ENCODE measurements at regions not wholly inside any gene's neighbourhood (a gene's known extent, or its start where the extent isn't known, plus 50 kb on each side); places are given as distances from the start of the nearest gene placed in this dataset.

- H2BK5ac ChIP-seq (ENCODE audit: low read depth, low read length, poor library complexity, severe bottlenecking), result no peak overlapping the region
- H3K4me3 ChIP-seq (ENCODE audit: insufficient read depth, low read depth, low read length), result no peak overlapping the region
- H3K9me3 ChIP-seq (ENCODE audit: control insufficient read depth, insufficient read depth, low read length), result no peaks in the 10 kb centered on the region
- DNase-seq (no peak), ATAC-seq (ENCODE audit: low read depth) (no peak)
- in situ Hi-C loops (cut with MboI; ENCODE audit: low sequenced_read_pairs) (no loop called here), intact Hi-C loops (cut with micrococcal nuclease) (no loop called here), dilution Hi-C loops (cut with HindIII; ENCODE audit: low sequenced_read_pairs, unreplicated experiment) (no loop called here)
- H3K36me3 ChIP-seq (ENCODE audit: control insufficient read depth, insufficient read depth, low read length), result no peaks in the 10 kb centered on the region
- no peak overlapping the region for H2BK120ac ChIP-seq (ENCODE audit: low read depth, low read length)
- TF ChIP-seq MAZ (IDR thresholded peaks at IDR 0.05; ENCODE audit: borderline replicate concordance, low read depth, low read length), result no peak
- TF ChIP-seq MAFK (IDR thresholded peaks at IDR 0.05; ENCODE audit: low read depth, low read length), result no peak
- H3K79me1 ChIP-seq (ENCODE audit: low read depth in 1 of 2, low read length in 2 of 2), result no peaks in the 10 kb centered on the region
- H4K8ac ChIP-seq (ENCODE audit: low read depth in 2 of 2, low read length in 2 of 2), result no peak overlapping the region
- no peak overlapping the region for H3K56ac ChIP-seq (ENCODE audit: extremely low read depth, insufficient read depth, low read length)
- H3K27me3 ChIP-seq (ENCODE audit: control insufficient read depth, insufficient read depth, low read length), result no peaks in the 10 kb centered on the region
- no peak overlapping the region for H2BK15ac ChIP-seq (ENCODE audit: low read depth, low read length)
- H3K18ac ChIP-seq (ENCODE audit: low read depth, low read length), result no peak overlapping the region
- H3K14ac ChIP-seq (replicated peaks; ENCODE audit: low read depth, low read length), result no peak overlapping the region
- H3K9me1 ChIP-seq (ENCODE audit: insufficient read depth, low read length), result no peaks in the 10 kb centered on the region
- no peak overlapping the region for H3K27ac ChIP-seq (ENCODE audit: insufficient read depth, low read length)
- no TSS peak for BruUV-seq (replicated peaks)
- H3K9ac ChIP-seq (ENCODE audit: low read depth, low read length), result no peak overlapping the region
- WGBS, 2 experiments (ENCODE audit: extremely low coverage in 2 of 2, insufficient read length in 1 of 2), result no CpG with 5 or more reads among the region's 2 CpGs
- no peaks in the 10 kb centered on the region for H3K4me1 ChIP-seq (ENCODE audit: control insufficient read depth, insufficient read depth, low read length)
- no peak overlapping the region for H3K23ac ChIP-seq (ENCODE audit: low read depth, low read length)
- no peak overlapping the region for H4K91ac ChIP-seq (ENCODE audit: insufficient read depth, low read depth, low read length)
- no peak overlapping the region for H2AFZ ChIP-seq (replicated peaks; ENCODE audit: low read length, poor library complexity)
- no peaks in the 10 kb centered on the region for H4K20me1 ChIP-seq (ENCODE audit: insufficient read depth, low read length)
- no peak overlapping the region for H4K5ac ChIP-seq (ENCODE audit: low read depth, low read length)
- H3K4ac ChIP-seq (ENCODE audit: low read depth, low read length), result no peak overlapping the region
- CTCF ChIA-PET, result no interaction called here
- no peak overlapping the region for H2AK9ac ChIP-seq (replicated peaks; ENCODE audit: low read depth, low read length, poor library complexity)
- no peak overlapping the region for H2AK5ac ChIP-seq (ENCODE audit: low read depth, low read length)
- no peak overlapping the region for H2BK20ac ChIP-seq (ENCODE audit: low read depth, low read length)
- POLR2A ChIA-PET (ENCODE audit: unreplicated experiment), result no interaction called here
- H3K4me2 ChIP-seq (ENCODE audit: low read depth, low read length), result no peak overlapping the region
These were observed 316.1 kb downstream of the GALC start for GRCh38 chr14:87676814-87677437.

Measured in IMR-90 (cell line).